Astrocyte (in vitro differentiated cells and primary cell): ENCODE measurements at regions not wholly inside any gene's neighbourhood (a gene's known extent, or its start where the extent isn't known, plus 50 kb on each side); places are given as distances from the start of the nearest gene placed in this dataset.

ENCODE experiments used
- CTCF ChIP-seq: IDR thresholded peaks from 2 replicates; pipeline ENCODE4 v1.5.1; 2011; ENCODE audit warnings: low read depth, mild to moderate bottlenecking, inconsistent platforms, low read length, moderate library complexity; ENCODE audit not compliant: insufficient read depth
- EZH2 ChIP-seq: IDR thresholded peaks from 2 replicates; pipeline ENCODE4 v1.6.1; 2012; ENCODE audit warnings: mild to moderate bottlenecking, low read length, inconsistent platforms; ENCODE audit not compliant: insufficient read depth

GRCh38 chr1:39116860-39117728 is 87.4 kb upstream of the MACF1 start:
- TF ChIP-seq CTCF (no peak), EZH2 (no peak)
